NB4 (cell line): ENCODE measurements at regions not wholly inside any gene's neighbourhood (a gene's known extent, or its start where the extent isn't known, plus 50 kb on each side); places are given as distances from the start of the nearest gene placed in this dataset.

ENCODE experiments used
- DNase-seq: peaks from one replicate; pipeline ENCODE4 v3.0.0; 2010; ENCODE audit warnings: low read depth
- H3K4me3 ChIP-seq: one replicate; pipeline ENCODE4 v1.5.1; 2011; ENCODE audit warnings: mild to moderate bottlenecking, low read depth, low read length, moderate library complexity
- MYC ChIP-seq: IDR thresholded peaks from 2 replicates; pipeline ENCODE4 v1.6.1; 2011; ENCODE audit warnings: low read depth, low read length
- POLR2A ChIP-seq: IDR thresholded peaks from 2 replicates; pipeline ENCODE4 v1.6.1; 2011; ENCODE audit warnings: mild to moderate bottlenecking; ENCODE audit not compliant: insufficient read length; ENCODE audit errors: extremely low read depth
- TF ChIP-seq, protein P1 (sequence below): IDR thresholded peaks from 2 replicates; pipeline ENCODE4 v1.6.1; 2011; ENCODE audit warnings: low read depth, low read length
- TF ChIP-seq, protein P2 (sequence below): IDR thresholded peaks from one replicate; pipeline ENCODE4 v1.5.1; 2012; ENCODE audit warnings: low read depth, low read length

DNA sequence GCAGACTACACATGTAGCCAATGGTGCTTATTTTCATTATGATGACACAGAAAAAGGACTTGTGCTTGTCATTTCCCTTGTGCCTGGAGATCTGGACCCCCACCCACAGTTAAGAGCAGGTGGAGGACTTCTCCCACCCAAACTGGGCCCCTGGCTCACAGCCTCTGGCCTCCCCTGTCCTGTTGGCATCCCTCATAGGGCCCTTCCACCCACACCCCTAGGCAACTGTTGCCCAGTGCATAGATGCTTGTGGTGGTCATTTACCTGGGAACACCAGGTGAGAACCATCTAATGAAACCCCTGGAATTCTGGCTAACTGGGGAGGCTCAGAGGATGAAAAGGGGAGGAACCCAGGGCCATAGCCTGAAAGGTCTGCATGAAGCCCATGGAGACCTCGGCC, 355.9 kb downstream of the BUD13 start:
- no peak overlapping the region for H3K4me3 ChIP-seq
- DNase-seq = no peak
- TF ChIP-seq MYC = no peak
- TF ChIP-seq, protein P1, sequence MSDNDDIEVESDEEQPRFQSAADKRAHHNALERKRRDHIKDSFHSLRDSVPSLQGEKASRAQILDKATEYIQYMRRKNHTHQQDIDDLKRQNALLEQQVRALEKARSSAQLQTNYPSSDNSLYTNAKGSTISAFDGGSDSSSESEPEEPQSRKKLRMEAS = no peak
- TF ChIP-seq POLR2A = no peak
- TF ChIP-seq, protein P2, sequence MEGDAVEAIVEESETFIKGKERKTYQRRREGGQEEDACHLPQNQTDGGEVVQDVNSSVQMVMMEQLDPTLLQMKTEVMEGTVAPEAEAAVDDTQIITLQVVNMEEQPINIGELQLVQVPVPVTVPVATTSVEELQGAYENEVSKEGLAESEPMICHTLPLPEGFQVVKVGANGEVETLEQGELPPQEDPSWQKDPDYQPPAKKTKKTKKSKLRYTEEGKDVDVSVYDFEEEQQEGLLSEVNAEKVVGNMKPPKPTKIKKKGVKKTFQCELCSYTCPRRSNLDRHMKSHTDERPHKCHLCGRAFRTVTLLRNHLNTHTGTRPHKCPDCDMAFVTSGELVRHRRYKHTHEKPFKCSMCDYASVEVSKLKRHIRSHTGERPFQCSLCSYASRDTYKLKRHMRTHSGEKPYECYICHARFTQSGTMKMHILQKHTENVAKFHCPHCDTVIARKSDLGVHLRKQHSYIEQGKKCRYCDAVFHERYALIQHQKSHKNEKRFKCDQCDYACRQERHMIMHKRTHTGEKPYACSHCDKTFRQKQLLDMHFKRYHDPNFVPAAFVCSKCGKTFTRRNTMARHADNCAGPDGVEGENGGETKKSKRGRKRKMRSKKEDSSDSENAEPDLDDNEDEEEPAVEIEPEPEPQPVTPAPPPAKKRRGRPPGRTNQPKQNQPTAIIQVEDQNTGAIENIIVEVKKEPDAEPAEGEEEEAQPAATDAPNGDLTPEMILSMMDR = no peak

DNA sequence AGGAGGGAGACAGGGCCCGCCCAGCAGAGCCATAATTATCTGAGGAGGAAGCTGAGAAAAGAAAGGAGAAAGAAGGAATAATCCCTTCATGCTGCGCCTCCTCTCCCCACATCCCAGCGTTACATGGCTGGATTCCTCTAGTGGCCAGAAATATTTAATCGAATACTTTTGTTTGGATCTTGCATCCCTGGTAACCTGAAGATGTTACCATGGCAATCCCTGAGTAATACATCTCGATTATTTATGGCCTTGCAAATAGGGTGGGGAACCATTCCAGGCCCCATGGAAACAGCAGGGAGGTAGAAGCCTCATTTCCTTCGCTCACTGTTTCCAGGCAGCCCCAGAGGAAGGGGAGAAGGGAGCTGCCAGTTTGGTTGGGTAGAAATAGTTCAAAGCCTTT, 357.7 kb downstream of the BUD13 start:
- TF ChIP-seq, protein P2 = no peak
- TF ChIP-seq POLR2A (no peak), MYC (no peak)
- TF ChIP-seq, protein P1 = no peak
- DNase-seq = no peak
- no peak overlapping the region for H3K4me3 ChIP-seq

DNA sequence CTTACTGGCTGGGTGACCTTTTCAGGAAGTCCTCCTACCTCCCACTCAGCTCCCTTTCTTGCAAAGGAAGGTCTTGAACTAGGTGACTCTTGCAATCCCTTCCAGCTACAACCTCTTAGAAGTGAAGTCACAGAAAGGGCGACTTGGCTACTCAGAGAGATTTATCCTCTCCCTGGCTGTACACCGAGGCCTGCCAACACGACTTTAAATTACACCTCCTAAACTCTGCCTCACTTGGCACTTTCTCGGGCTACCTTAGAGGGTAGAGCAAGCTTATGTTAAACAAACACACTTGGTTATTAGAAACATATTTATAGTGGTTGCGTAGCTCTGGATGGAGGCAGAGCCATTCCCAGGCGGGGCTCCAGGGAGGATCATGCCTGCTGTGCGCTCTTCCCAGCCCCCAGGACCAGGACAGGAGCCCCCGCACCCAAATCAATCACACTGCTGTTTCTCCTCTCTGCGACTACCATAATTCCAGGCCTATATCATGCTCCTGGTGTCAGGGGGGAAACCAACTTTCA, 358.4 kb downstream of the BUD13 start:
- no peak for TF ChIP-seq POLR2A
- TF ChIP-seq, protein P1 = no peak
- TF ChIP-seq MYC = no peak
- TF ChIP-seq, protein P2 = no peak
- DNase-seq = no peak
- H3K4me3 ChIP-seq = no peak overlapping the region

DNA sequence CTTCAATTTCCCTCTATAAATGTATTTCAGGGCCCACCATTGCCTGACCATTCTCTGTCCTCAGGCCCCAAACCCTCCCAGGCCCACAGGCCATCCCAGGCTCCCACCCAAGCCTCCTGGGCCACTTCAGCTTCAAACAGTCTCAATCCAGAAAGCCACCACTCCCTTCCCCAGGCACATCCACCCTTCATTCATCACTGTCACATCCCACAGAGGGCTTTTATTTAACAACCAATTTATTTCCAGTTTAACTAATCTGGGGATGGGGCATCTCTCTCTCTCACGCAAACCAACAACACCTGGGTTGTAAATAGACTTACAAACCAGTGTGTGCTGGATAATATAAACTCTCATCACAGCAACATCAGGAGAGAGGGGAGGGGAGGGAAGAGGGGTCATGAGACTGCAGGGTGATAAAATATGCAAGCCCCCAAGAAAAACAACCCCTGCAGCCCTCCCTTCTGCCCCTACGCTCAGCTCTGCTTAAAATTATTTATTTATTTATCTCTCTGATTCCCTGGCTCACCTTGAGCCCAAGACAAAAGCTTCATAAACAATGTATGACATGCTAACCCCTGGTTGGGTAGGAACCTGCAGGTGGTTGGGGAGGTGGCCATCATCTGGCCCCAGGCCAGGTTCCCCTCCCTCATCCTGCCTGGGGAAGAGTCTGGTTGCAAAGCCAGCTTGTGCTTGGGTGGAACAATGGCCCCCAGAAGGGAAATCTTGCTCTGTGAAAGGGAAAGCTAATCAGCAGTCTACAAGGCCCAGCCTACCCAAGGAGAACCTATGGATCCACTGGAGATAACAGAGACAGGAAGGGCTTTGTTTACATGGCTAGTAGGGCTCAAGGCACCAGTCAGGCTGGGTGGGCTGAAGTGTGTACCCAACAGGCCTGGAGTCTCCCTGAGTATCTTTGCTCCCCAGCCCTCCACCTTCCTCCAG, 359.2 kb downstream of the BUD13 start:
- DNase-seq = no peak
- TF ChIP-seq MYC (no peak), POLR2A (no peak)
- TF ChIP-seq, protein P2 = no peak
- TF ChIP-seq, protein P1 = no peak
- H3K4me3 ChIP-seq = no peak overlapping the region

DNA sequence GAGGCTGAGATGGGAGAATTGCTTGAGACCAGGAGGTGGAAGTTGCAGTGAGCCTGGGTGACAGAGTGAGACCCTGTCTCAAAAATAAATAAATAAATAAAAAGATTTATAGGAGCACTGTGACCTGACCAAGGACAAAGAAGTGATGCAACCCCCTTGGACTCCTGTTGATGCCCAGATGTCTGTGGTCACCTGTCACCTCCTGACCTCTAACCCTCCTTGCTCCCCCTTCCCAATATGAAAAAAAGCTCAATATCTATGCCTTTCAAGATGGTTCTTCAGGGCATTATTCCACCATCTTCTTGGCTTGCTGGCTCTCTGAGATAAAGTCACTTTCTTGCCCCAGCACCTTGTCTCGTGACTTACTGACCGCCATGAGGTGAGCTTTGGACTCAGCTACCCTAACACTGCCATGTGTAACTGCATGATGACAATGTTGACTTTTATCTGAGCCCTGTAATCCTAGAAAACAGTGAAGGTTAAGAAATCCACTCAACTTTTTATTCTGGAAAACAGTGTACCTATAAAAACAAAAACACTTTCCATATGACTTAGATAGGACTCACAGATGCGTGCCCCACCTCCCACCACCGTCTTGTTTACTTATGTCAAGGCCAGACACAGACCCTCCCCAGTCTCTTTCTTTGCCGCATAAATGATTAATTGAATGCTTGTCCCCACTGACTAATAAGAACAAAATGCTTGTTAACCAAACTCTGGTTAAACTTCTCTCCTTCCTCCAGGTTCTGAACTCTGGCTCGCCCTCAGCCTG, 360.5 kb downstream of the BUD13 start:
- TF ChIP-seq MYC (no peak), POLR2A (no peak)
- TF ChIP-seq, protein P2 = no peak
- DNase-seq = no peak
- no peak overlapping the region for H3K4me3 ChIP-seq
